HL-60 (cell line): ENCODE measurements at regions not wholly inside any gene's neighbourhood (a gene's known extent, or its start where the extent isn't known, plus 50 kb on each side); places are given as distances from the start of the nearest gene placed in this dataset.
A peak's percentile ranks its signal among the peaks of the same experiment; 100 is the strongest.
"Not testable (repeated sequence)": the region's sequence is repeated elsewhere in the genome, so short reads cannot be mapped to it uniquely, and the experiment has no call there.

Experiments used
- DNase-seq, 2 experiments: peaks; one replicate each; pipeline ENCODE4 v3.0.0-alpha.2; 2010 to 2020; ENCODE audit warnings: low read depth in 1 of 2, low spot score in 1 of 2
- H3K27ac ChIP-seq: fragments of 250-450 bp; sonication (Bioruptor Pico); replicated peaks from 2 replicates; pipeline ENCODE4 v1.5.1; 2020; ENCODE audit warnings: mild to moderate bottlenecking, moderate library complexity
- H3K27me3 ChIP-seq: fragments of 250-450 bp; sonication (Bioruptor Pico); 2 replicates; pipeline ENCODE4 v1.5.1; 2021; ENCODE audit warnings: mild to moderate bottlenecking, moderate library complexity; ENCODE audit not compliant: insufficient read depth, poor library complexity, severe bottlenecking
- H3K4me3 ChIP-seq: replicated peaks from 2 replicates; pipeline ENCODE4 v1.5.1; 2011; ENCODE audit warnings: mild to moderate bottlenecking, control low read depth, low read length; ENCODE audit not compliant: insufficient read depth
- GABPA ChIP-seq: IDR thresholded peaks from 2 replicates; pipeline ENCODE4 v1.6.1; 2012; ENCODE audit warnings: low read depth
- POLR2AphosphoS5 ChIP-seq: IDR thresholded peaks from 2 replicates; pipeline ENCODE4 v1.6.1; 2012; ENCODE audit warnings: low read depth
- SPI1 ChIP-seq: IDR thresholded peaks from 2 replicates; pipeline ENCODE4 v1.6.1; 2012; ENCODE audit warnings: low read depth, mild to moderate bottlenecking, borderline replicate concordance
- TF ChIP-seq, protein P1 (sequence below): IDR thresholded peaks from 2 replicates; pipeline ENCODE4 v1.6.1; 2012; ENCODE audit warnings: low read depth; ENCODE audit not compliant: insufficient replicate concordance
- TF ChIP-seq, protein P2 (sequence below): IDR thresholded peaks from one replicate; pipeline ENCODE4 v1.5.1; 2011; ENCODE audit warnings: low read length, control low read depth, inconsistent platforms; ENCODE audit not compliant: insufficient read depth

DNA sequence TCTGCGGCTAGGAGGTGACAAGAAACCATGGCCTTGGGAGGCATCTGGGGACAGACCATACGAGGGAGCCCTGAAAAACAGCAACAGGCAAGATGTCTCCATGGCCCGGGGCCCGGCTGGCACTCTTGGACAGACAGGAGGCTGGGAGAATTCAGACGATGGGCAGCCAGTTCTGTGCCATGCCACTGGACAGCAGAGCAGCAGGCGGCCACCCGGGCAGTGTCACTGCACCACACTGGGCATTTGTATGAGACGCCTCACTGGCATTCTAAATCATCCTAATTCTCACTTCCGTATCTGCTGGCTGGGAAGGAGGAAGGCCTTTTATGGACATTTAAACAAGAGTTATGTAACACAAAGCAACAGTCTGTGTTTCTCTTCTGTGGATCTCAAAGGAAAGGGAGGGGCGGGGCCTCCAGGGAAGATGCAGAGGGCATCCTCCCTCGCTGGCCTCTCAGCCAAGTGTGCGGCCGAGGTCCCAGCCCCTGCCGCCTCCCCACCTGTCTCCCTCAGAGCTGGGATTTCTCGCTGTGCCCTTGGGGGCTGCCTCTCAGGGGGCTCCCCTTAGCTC lies 350.3 kb downstream of the SHANK2 start:
- no peaks in the 10 kb centered on the region for H3K27me3 ChIP-seq
- no peak overlapping the region for H3K4me3 ChIP-seq
- no peak overlapping the region for H3K27ac ChIP-seq
- TF ChIP-seq, protein P1, sequence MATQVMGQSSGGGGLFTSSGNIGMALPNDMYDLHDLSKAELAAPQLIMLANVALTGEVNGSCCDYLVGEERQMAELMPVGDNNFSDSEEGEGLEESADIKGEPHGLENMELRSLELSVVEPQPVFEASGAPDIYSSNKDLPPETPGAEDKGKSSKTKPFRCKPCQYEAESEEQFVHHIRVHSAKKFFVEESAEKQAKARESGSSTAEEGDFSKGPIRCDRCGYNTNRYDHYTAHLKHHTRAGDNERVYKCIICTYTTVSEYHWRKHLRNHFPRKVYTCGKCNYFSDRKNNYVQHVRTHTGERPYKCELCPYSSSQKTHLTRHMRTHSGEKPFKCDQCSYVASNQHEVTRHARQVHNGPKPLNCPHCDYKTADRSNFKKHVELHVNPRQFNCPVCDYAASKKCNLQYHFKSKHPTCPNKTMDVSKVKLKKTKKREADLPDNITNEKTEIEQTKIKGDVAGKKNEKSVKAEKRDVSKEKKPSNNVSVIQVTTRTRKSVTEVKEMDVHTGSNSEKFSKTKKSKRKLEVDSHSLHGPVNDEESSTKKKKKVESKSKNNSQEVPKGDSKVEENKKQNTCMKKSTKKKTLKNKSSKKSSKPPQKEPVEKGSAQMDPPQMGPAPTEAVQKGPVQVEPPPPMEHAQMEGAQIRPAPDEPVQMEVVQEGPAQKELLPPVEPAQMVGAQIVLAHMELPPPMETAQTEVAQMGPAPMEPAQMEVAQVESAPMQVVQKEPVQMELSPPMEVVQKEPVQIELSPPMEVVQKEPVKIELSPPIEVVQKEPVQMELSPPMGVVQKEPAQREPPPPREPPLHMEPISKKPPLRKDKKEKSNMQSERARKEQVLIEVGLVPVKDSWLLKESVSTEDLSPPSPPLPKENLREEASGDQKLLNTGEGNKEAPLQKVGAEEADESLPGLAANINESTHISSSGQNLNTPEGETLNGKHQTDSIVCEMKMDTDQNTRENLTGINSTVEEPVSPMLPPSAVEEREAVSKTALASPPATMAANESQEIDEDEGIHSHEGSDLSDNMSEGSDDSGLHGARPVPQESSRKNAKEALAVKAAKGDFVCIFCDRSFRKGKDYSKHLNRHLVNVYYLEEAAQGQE: no peak
- TF ChIP-seq, protein P2, sequence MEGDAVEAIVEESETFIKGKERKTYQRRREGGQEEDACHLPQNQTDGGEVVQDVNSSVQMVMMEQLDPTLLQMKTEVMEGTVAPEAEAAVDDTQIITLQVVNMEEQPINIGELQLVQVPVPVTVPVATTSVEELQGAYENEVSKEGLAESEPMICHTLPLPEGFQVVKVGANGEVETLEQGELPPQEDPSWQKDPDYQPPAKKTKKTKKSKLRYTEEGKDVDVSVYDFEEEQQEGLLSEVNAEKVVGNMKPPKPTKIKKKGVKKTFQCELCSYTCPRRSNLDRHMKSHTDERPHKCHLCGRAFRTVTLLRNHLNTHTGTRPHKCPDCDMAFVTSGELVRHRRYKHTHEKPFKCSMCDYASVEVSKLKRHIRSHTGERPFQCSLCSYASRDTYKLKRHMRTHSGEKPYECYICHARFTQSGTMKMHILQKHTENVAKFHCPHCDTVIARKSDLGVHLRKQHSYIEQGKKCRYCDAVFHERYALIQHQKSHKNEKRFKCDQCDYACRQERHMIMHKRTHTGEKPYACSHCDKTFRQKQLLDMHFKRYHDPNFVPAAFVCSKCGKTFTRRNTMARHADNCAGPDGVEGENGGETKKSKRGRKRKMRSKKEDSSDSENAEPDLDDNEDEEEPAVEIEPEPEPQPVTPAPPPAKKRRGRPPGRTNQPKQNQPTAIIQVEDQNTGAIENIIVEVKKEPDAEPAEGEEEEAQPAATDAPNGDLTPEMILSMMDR: no peak
- TF ChIP-seq POLR2AphosphoS5 (no peak), GABPA (no peak), SPI1 (no peak)
- peak; percentile 1 to 2 for DNase-seq

DNA sequence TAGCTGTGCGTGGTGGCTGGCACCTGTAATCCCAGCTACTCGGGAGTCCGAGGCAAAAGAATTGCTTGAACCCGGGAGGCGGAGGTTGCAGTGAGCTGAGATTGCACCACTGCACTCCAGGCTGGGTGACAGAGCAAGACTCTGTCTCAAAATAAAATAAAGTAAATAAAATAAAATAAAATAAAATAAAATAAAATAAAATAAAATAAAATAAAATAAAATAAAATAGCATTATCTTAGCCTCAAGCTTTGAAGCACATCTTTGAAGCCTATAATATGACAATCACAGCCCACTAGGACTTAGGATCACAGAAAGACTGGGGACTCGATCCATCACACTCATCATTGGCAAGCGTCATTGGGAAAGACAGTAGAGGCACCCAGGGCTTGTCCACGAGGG lies 349.1 kb downstream of the SHANK2 start:
- H3K4me3 ChIP-seq, H3K27me3 ChIP-seq, DNase-seq, H3K27ac ChIP-seq: not testable (repeated sequence)

GRCh38 chr11:70906101-70906500 lies 346.3 kb downstream of the SHANK2 start:
- no peak for DNase-seq
- H3K27ac ChIP-seq: no peak overlapping the region
- no peaks in the 10 kb centered on the region for H3K27me3 ChIP-seq
- H3K4me3 ChIP-seq: no peak overlapping the region
- no peak for TF ChIP-seq POLR2AphosphoS5
- TF ChIP-seq, protein P1: no peak
- TF ChIP-seq, protein P2: no peak
- TF ChIP-seq GABPA: no peak
- no peak for TF ChIP-seq SPI1

GRCh38 chr11:70908223-70908622 lies 344.2 kb downstream of the SHANK2 start:
- TF ChIP-seq POLR2AphosphoS5: no peak
- no peak for TF ChIP-seq SPI1
- TF ChIP-seq, protein P2: no peak
- no peak for TF ChIP-seq GABPA
- TF ChIP-seq, protein P1: no peak
- no peak overlapping the region for H3K27ac ChIP-seq
- no peak for DNase-seq
- no peak overlapping the region for H3K4me3 ChIP-seq
- H3K27me3 ChIP-seq: no peaks in the 10 kb centered on the region
